ENCODE measurements at regions not wholly inside any gene's neighbourhood (a gene's known extent, or its start where the extent isn't known, plus 50 kb on each side); places are given as distances from the start of the nearest gene placed in this dataset.
A peak's percentile ranks its signal among the peaks of the same experiment; 100 is the strongest.

DNA sequence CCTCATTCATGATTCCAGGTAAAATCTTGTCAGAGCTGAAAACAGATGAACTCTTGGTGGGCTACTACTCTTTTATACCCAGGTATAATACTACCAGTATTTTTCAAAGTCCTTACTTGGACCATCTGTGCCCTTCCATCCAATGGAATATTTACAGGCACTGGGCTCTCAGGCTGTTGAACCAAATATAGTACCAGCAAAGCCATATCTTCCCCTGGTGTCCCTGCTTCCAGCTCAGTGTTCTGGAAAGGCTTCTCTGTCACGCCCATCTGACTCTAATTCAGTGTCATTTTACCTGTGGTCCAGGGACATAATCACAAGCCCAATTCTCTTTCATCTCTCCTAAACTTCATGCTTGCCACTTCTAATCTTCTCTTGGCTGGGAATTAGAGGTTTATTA lies 119.2 kb upstream of the STK17B start (continued):
- TF ChIP-seq JUND (IDR thresholded peaks at IDR 0.05) (no peak), FOSL1 (IDR thresholded peaks at IDR 0.05; ENCODE audit: low read depth) (no peak), SRF (IDR thresholded peaks at IDR 0.05; ENCODE audit: low read depth) (no peak), EZH2phosphoT487 (IDR thresholded peaks at IDR 0.05; ENCODE audit: borderline replicate concordance) (no peak), ZFX (IDR thresholded peaks at IDR 0.05) (no peak), RAD21 (IDR thresholded peaks at IDR 0.05; ENCODE audit: low read depth) (no peak), POLR2AphosphoS5 (IDR thresholded peaks at IDR 0.05; ENCODE audit: low read depth, low read length) (no peak)

DNA sequence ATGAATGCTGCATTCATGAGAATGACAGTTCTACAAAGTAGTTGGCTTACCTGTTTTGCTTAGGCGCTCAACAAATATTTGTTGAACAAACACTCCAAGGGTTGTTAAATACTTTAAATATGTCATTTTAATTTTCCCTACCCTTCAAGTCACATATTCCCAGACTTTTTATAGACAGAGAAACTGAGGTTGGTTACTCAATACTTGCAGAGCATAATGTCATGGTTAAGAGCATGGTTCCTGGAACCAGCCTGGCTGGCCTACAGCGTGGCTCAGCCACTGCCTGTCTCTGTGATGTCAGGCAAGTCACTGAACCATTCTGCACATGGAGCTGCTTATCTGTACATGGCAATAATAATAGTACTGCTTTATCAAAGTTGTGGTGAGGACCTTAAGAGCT lies 120.0 kb upstream of the STK17B start:
- H3K4me2 ChIP-seq (ENCODE audit: low read length) = peak overlapping the region; percentile 63
- BruUV-seq (replicated peaks) = no TSS peak
- intact Hi-C loops (cut with micrococcal nuclease) = loop anchor here (5.0 to 10.0 kb wide), 2 partner anchors 159 to 1093 kb away; no protein-coding TSS in a partner anchor
- no peaks in the 10 kb centered on the region for H4K20me1 ChIP-seq (ENCODE audit: insufficient read depth)
- peak overlapping the region; percentile 34; the same call in 1 of the 2 replicates for H3K9ac ChIP-seq (ENCODE audit: low read length)
- peaks cover 15 to 34% of the 10 kb centered on the region in 2 experiments; a peak in 3 of 4 replicates for H3K4me1 ChIP-seq (ENCODE audit: control insufficient read depth in 1 of 2, insufficient read depth in 2 of 2, low read length in 2 of 2)
- RAD21 ChIA-PET (ENCODE audit: low non-redundant PET in 1 of 2, low total read pairs in 2 of 2, uncharacterized antibody in 2 of 2, unreplicated experiment in 2 of 2) = no interaction called here
- H3K9me2 ChIP-seq (ENCODE audit: insufficient read depth) = no peaks in the 10 kb centered on the region
- DNase-seq (ENCODE audit: low read depth, low spot score) (no peak), ATAC-seq (no peak)
- no peaks in the 10 kb centered on the region for H3K79me2 ChIP-seq (ENCODE audit: insufficient read depth, low read length)
- no peak overlapping the region for H3K4me3 ChIP-seq (replicated peaks in 1 of 2; ENCODE audit: low read depth in 1 of 2, low read length in 2 of 2)
- H3K9me3 ChIP-seq (ENCODE audit: control insufficient read depth in 1 of 2, insufficient read depth in 1 of 2, low read depth in 1 of 2, low read length in 2 of 2) = no peaks in the 10 kb centered on the region
- POLR2A ChIA-PET = no interaction called here
- H3K36me3 ChIP-seq (ENCODE audit: control insufficient read depth in 1 of 2, insufficient read depth in 2 of 2, low read length in 2 of 2) = no peaks in the 10 kb centered on the region
- CTCF ChIA-PET = no interaction called here
- no peaks in the 10 kb centered on the region for H3K27me3 ChIP-seq (ENCODE audit: insufficient read depth, low read length)
- H2AFZ ChIP-seq (ENCODE audit: low read depth, low read length, poor library complexity, severe bottlenecking) = no peak overlapping the region
- H3K27ac ChIP-seq (ENCODE audit: low read depth, low read length) = no peak overlapping the region
- TF ChIP-seq, protein P1, sequence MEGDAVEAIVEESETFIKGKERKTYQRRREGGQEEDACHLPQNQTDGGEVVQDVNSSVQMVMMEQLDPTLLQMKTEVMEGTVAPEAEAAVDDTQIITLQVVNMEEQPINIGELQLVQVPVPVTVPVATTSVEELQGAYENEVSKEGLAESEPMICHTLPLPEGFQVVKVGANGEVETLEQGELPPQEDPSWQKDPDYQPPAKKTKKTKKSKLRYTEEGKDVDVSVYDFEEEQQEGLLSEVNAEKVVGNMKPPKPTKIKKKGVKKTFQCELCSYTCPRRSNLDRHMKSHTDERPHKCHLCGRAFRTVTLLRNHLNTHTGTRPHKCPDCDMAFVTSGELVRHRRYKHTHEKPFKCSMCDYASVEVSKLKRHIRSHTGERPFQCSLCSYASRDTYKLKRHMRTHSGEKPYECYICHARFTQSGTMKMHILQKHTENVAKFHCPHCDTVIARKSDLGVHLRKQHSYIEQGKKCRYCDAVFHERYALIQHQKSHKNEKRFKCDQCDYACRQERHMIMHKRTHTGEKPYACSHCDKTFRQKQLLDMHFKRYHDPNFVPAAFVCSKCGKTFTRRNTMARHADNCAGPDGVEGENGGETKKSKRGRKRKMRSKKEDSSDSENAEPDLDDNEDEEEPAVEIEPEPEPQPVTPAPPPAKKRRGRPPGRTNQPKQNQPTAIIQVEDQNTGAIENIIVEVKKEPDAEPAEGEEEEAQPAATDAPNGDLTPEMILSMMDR (IDR thresholded peaks at IDR 0.05 in 2 of 3, conservative IDR thresholded peaks at IDR 0.05 in 1 of 3; ENCODE audit: borderline replicate concordance in 1 of 3, insufficient read depth in 1 of 3, low read depth in 2 of 3, low read length in 2 of 3) = no peak
- TF ChIP-seq ZFX (IDR thresholded peaks at IDR 0.05) (no peak), SRF (IDR thresholded peaks at IDR 0.05; ENCODE audit: low read depth) (no peak), FOSL1 (IDR thresholded peaks at IDR 0.05; ENCODE audit: low read depth) (no peak), ZNF274 (IDR thresholded peaks at IDR 0.05; ENCODE audit: low read depth, low read length) (no peak), CEBPB (IDR thresholded peaks at IDR 0.05; ENCODE audit: low read depth) (no peak), ELF1 (IDR thresholded peaks at IDR 0.05; ENCODE audit: borderline replicate concordance, low read depth) (no peak), EZH2phosphoT487 (IDR thresholded peaks at IDR 0.05; ENCODE audit: borderline replicate concordance) (no peak), POLR2AphosphoS5 (IDR thresholded peaks at IDR 0.05; ENCODE audit: low read depth, low read length) (no peak), YY1 (IDR thresholded peaks at IDR 0.05; ENCODE audit: extremely low read depth, insufficient replicate concordance, low read depth, low read length) (no peak), TCF7L2 (IDR thresholded peaks at IDR 0.05; ENCODE audit: borderline replicate concordance, extremely low read depth, insufficient read depth, insufficient read length) (no peak), EGR1 (IDR thresholded peaks at IDR 0.05; ENCODE audit: low read depth) (no peak), JUND (IDR thresholded peaks at IDR 0.05) (no peak)
- TF ChIP-seq, protein P2, sequence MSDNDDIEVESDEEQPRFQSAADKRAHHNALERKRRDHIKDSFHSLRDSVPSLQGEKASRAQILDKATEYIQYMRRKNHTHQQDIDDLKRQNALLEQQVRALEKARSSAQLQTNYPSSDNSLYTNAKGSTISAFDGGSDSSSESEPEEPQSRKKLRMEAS (IDR thresholded peaks at IDR 0.05) = no peak
- TF ChIP-seq, protein P3, sequence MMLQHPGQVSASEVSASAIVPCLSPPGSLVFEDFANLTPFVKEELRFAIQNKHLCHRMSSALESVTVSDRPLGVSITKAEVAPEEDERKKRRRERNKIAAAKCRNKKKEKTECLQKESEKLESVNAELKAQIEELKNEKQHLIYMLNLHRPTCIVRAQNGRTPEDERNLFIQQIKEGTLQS (IDR thresholded peaks at IDR 0.05) = no peak
- TF ChIP-seq, protein P4, sequence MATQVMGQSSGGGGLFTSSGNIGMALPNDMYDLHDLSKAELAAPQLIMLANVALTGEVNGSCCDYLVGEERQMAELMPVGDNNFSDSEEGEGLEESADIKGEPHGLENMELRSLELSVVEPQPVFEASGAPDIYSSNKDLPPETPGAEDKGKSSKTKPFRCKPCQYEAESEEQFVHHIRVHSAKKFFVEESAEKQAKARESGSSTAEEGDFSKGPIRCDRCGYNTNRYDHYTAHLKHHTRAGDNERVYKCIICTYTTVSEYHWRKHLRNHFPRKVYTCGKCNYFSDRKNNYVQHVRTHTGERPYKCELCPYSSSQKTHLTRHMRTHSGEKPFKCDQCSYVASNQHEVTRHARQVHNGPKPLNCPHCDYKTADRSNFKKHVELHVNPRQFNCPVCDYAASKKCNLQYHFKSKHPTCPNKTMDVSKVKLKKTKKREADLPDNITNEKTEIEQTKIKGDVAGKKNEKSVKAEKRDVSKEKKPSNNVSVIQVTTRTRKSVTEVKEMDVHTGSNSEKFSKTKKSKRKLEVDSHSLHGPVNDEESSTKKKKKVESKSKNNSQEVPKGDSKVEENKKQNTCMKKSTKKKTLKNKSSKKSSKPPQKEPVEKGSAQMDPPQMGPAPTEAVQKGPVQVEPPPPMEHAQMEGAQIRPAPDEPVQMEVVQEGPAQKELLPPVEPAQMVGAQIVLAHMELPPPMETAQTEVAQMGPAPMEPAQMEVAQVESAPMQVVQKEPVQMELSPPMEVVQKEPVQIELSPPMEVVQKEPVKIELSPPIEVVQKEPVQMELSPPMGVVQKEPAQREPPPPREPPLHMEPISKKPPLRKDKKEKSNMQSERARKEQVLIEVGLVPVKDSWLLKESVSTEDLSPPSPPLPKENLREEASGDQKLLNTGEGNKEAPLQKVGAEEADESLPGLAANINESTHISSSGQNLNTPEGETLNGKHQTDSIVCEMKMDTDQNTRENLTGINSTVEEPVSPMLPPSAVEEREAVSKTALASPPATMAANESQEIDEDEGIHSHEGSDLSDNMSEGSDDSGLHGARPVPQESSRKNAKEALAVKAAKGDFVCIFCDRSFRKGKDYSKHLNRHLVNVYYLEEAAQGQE (IDR thresholded peaks at IDR 0.05; ENCODE audit: low read depth) = no peak

Measured in HCT116 (cell line).